CD4-positive, alpha-beta T cell treated with Interleukin-21 for 1 hour (primary cell): ENCODE measurements at regions not wholly inside any gene's neighbourhood (a gene's known extent, or its start where the extent isn't known, plus 50 kb on each side); places are given as distances from the start of the nearest gene placed in this dataset.

Source experiments
- DNase-seq: peaks from one replicate; pipeline ENCODE4 v3.0.0-alpha.2; 2020

DNA sequence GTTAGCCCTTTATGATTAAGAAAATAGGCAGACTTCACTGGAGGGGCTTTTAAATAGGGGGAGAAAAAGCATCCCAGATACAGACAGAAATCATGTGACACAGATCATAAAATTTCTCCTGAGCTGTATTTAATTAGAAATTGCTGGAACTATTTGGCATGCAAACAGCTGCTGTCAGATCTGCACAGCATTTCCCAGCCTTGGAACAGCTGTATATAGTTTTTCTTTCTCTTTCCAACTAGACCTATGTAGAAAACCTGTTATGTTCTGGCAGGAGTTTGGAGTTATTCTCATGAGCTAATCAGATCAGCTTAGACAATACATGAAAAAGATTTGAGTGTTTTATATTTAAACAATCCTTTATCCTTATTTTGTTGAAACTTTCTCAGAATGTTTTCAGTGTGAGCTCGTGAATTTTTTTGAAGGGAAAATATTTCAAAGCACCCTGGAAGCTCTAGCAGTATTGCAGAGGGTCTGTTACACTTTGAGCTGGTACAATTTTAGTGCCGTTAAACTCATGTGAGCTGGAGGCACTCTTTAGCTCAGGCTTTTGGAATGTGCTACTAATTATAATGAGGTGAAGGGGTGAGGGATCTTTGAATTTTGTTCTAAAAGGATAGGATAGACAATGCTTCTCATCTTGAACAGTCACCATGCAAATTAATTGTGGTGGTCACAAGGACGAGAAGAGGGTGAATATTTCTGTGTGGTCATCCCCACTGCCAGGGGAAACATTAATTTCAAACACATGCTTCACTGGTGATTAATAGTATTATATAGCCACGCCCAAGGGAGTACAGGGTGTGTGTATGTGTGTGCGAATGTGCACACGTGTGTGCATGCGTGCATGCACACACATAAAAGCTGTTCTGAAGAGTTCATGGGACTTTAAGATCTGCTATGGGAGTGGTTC lies 239.4 kb upstream of the FBXL7 start:
- no peak for DNase-seq

DNA sequence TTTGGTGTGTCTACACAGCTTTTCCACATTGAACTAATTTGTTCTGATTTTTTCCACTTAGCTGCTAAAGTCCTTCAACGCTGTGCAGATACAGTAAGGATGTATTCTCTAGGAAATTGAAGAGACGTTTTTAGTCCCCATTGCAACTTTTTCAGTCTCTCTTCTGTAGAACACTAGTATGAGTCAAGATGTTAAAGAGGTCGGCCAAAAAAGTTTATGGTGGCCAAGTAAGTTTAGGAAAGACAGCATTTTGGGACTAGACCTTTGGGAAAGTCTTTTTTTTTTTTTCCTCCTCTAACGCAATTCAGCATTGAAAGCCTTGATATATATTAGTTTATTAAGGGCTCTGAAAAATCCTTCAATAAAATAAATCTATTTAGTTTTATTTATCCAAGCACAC lies 243.5 kb upstream of the FBXL7 start:
- no peak for DNase-seq

DNA sequence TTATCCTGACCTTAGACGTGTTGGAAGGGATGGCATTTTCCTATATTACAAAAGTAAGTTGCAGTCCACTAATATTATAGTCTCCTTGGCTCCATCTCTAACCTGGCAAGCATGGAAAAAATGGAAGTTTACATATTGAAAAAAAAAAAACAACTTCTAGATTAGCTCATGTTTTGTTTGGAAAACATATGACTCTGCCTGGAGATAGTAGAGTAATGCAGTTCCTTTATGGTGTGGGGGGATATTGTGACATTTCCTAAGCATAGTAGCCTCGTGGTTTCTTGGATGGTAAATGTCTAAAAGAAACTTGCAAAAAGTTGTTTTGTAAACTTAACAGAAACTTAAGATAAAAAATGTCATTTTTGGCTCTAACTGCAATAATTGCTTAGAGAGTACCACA lies 244.4 kb upstream of the FBXL7 start:
- no peak for DNase-seq

DNA sequence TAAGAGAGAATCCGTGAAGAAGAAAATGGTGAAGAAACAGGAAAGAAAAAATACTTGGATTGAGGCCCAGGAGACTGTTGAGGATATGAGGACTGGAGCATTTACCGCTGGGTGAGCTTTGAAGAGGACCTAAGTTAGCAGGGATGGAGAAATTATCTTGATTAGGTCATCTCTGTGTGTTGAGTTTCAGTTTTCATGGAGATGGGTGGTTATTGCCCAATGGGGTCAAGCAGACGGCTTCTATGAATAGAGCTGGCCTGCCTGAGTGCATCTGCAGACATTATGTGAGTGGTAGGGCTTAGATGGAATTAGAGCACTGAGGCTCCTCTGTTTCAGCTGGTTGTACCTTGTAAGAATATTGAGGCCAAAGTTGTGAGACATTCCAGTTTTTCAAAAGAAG lies 245.4 kb upstream of the FBXL7 start:
- no peak for DNase-seq

DNA sequence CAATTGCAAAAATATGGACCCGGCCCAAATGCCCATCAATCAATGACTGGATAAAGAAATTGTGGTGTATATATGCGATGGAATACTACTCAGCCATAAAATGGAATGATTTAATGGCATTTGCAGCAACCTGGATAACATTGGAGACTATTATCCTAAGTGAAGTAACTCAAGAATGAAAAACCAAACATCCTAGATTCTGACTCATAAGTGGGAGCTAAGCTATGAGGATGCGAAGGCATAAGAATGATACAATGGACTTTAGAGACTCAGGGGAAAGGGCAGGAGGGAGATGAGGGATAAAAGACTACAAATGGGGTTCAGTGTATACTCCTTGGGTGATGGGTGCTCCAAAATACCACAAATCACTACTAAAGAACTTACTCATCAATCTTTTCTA lies 247.6 kb upstream of the FBXL7 start:
- no peak for DNase-seq

DNA sequence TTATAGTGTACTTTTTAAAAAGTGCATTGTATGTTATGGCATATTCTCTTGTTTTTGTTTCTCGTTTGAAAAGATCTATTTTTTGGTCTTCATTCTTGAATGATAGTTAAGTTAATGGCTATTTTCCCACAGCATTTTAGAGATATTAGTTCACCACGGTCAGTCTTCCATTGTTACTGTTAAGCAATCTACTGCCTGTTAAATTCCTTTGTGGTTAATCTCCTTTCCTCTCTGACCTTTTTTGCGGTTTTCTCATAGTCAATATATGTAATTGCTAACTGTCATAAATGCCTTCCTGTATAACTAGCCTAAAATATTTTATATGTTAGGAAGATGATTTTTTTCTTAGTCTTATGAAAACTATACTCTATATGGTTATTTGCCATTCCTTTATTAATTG lies 250.8 kb upstream of the FBXL7 start:
- DNase-seq, result no peak

DNA sequence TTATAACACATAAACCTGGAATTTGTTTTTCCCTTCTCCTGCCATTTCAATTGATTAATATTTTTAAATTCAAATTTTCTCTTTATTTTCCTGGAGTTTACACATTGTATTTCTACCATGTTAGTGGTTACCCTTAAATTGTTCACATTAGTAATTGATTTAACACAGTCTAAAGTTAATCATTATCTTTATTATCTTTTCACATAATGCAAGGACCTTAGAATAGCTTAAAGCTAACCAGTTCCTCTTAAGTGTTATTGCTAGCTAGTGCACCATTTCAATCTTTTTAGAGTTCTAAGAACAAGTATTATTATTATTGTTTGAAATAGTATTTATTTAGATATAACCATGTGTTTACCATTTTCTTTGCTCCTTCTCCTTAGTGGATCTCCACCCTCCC lies 251.2 kb upstream of the FBXL7 start:
- no peak for DNase-seq

DNA sequence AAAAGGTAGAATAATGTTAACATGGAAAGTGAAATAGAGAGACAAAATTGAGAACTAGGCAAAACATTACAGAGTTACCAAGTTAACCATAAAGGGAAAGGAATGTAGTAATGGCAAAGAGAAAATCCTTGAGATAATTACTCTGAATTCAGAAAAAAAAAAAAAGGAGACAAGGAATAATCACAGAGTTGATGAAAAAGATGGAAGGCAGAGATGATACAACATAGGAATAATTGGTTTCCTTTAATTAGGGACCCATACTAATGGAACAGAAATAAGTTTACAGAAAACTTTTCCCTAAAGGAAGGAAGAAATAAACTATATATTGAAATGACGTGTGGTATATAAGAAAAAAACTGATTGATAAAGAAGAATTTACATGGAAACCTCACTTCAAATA lies 254.1 kb upstream of the FBXL7 start:
- DNase-seq, result no peak

DNA sequence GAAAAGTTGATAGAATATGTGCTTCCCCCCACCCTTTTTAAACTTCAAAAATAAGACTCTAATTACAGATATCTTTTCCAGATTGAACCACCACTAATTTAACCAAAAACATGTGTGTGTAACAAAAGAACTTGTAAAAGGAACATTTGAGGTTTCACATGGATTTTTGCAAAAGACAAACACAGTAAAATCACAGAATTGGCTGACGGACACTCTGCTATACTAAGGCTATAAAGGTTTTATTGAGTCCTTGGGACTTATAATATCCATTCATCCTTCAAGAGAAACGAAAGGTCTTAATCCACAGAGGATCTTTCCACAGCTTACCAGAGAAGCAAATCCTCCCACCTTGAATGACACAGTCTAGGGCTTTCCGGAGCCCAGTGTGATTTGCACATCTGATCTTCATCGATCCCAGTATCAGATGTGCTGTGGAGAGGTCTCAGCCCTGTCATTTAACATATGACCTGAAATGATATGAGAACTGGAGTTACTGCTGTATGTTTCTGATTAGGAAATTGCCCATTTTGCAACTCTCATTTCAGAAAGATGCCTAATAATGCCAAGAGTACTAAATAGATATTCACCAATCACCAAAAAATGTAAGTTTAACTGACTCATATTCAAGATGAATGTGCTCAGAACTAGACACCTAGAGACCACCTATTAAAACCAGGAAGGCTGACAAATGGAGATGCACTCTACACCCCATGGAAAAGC lies 256.5 kb upstream of the FBXL7 start:
- DNase-seq, result no peak

DNA sequence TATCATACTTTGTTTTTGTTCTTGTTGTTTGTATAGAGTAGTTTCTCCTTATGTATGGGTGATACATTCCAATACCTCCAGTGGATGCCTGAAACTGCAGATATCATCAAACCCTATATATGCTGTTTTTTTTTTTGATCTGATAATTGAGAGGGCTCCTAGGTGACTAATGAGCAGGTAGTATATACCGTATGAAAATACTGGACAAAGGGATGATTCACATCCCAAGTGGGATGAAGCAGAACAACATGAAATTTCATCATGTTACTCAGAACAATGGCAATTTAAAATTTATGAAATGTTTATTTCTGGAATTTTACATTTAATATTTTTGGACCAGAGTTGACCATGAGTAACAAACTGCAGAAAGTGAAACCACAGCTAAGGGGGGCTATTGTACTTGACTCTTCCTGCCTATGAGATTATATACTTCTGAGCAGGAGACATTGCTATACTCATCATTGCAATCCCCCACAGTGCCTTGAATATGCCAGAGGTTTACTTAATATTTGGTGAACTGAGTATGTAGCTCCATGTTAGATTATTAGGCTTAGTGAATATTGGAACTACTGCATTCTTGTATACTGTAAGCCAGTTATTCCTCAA lies 258.7 kb upstream of the FBXL7 start:
- DNase-seq, result no peak

DNA sequence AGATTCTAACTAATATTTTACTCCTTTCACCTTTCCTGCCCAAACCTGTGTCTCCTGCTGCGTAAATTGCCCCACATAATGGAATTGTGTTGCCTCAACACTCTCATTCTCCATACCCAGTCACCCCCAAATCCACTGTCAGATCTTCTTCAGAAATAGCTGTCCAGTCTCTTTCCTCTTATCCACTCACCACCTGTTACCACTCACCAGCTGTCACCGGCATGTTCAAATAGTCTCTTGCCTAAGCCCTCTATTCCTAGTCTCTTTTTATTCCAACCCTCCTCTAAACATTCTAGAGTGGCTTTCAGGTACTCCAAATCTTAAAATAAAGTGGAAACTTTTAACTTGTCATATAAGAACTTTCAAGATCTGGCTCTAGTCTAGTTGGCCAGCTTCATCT lies 262.0 kb upstream of the FBXL7 start:
- DNase-seq, result no peak

DNA sequence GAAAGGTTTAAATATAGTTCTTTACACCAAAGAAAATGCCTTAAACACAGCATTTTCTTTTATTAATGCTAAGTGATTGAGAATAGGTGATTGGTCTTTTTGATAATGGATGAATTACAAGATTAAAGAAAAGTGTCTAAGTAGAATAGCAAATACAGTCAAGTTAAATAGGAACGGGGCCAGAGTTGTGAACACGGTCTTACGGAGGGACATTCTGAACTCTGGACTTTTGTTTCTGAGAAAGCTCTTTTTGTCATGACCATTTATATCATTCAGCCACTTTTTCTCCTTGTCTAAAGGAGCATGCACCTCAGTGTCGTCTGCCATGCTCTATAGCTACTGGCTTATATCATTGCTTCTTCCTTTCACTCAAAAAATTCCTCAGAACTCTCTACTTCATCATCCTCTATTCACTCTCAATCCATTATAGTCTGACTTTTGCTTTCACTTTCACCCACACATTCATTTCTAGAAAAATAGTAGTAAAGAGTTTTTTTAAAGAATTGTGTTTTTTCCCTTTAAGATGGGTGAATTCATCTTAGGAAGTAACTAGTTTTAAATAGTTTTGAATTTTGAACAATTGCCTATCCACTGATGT lies 263.0 kb upstream of the FBXL7 start:
- no peak for DNase-seq

DNA sequence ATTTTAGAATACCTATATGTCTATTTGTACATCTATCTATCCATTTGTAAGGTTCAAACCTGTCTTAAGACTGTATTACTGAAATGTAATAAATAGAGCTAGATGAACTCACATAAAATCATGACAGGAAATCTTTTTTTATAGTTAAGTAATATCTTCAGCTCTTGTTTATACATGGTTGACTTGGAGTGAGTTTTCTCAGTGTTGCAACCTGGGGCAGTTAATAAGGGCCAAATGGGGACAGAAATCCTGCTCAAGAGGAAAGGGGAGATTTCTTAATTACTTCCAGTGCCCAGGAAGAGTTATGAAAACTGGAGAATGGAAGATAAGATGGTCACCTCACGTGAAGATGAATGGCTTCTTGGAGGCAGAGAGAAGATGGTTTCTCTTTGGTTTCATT lies 265.1 kb upstream of the FBXL7 start:
- no peak for DNase-seq

DNA sequence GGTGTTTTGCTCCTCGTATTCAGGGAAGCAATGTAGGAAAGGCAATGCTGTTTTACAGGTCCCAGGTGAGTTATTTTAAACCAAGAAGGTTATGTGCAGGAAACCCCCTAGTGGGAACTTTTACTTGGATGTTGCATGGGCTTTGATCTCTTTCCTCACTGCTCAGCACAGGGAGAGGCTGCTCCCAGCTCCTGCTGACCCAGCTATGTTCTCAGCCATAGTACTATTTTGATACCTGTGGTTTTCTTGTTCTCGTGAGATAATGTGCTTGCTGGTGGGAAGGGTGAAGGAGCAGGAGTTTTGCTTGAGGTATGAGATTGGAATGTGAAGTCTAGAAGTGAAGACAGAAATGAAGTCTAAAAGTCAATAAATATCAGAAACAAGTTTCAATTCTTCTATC lies 265.6 kb upstream of the FBXL7 start:
- no peak for DNase-seq

DNA sequence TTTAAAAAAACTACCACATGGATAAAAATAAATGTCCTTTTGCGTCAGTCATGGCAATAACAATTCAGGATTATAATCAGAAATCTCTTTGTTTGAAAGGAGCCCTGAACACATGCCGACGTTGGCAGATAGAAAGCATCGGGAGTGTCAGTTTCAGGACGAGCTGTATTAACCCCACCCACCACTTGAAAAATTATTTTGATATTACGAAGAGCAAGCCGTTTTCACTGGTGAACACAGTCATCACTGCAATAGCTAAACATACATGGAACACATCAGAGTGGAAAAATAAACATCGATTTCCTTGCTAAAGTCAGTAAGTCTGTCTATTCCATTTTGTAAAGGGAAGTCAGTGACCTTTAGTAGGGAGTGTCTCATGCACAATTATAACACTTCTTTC lies 266.4 kb upstream of the FBXL7 start:
- no peak for DNase-seq

DNA sequence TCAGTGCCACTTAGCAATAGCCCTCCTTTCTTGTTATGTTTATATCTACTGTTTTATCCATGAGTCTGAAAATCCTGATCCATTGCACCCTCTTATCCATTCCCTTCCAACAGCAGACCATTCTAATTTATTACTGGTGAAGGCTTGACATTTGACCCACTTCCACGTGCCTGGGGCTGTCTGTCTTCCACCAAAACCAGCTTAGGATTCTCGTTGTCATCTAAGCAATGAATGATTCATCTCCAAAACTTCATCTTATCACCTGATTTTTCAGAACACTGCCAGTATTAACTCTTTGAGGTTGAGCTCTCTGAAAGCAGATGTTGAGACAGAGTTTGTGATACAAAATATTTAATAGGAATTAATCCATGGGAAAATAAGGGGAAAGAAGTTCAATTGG lies 277.8 kb upstream of the FBXL7 start:
- no peak for DNase-seq

DNA sequence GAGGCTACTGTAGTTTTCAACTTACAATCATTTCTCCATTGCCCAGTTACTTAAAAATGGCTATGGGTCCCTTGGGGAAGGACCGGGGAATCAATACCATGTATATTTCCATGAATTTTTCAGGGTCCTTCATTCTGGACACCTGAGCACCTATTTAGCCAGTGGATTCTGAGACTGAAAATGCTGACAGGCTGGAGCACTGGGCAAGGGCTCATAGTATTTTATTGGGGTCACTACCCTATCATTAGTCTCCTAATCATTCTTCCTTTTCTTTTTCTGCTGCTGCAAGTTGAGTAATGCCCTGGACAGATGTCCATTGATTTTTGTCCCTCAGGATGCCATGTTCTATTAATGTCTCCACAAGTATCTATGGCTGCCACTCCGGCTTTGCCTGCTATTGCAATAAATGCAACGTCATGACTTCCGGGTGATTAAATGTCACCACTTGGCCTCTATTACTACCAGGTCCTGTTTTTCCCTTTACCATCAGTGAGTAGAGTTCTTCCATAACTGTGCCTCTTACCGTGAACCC lies 279.3 kb upstream of the FBXL7 start:
- no peak for DNase-seq

DNA sequence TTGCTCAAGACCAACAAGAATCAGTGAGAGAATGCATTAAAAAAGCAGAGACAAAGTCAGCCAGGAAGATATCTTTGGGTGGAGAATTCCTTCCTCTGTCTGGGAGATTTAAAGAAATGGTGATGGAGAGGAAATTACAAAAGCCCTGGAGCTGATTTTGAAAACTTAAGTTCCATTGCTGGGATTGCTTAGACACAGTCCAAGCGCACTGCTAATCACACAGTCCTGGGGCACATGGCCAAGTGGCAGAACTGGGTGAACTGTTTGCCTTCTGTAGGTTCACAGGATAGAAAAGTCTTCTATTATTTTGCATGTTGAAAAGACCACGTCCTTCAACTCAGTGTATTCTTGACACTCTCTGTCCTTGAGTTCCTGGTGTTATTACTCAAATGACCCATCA lies 284.9 kb upstream of the FBXL7 start:
- no peak for DNase-seq

DNA sequence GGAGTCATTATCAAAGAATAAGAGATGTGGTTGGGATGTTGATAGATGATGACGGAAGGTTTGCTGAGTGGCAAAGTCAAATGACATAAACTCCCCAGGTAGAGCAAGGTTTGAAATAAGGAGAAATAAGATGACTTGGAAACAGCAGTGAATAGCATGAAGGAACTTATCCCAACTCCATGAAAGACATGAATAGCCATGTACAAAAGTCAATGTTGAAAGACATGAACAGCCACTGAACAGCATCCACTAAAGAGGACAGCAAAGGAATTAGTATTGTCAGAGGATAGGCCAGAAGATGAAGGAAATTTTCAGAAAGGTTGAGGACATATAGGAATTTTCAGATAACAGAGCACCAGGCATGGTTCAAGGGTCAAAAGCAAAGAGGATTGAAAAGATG lies 286.0 kb upstream of the FBXL7 start:
- DNase-seq, result no peak

DNA sequence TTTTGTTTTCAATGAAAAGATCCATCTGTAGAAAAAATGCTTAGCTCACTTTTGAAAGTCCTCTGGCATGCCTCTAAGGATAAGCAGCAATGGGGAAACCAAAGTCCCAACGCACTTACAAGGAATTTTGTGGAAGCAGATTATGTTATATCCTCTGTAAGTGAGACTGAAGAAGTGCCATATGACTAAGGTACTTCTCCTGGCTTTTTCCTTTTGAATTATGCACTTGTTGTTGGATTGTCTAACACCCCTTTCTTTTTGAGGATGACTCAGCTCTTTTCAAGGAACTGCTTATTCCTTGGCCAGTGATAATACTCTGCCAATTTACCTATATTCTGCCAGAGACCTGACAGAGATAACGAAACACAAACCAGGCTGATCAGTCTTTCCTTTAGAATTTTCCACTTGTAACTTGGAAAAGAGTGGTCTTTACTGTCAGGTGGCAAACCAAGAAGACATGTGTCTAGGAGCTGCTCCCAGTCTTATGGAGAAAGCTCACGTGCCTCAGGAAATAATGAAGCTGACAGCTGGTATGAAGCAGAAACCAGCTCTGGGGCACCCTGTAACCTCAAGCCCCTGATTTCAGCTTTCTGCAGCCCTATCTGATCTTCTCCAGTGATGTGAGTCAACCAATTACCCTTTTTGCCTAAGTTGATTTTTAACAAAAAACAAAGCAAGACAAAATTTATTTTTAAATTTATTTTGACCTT lies 290.8 kb upstream of the FBXL7 start:
- no peak for DNase-seq

DNA sequence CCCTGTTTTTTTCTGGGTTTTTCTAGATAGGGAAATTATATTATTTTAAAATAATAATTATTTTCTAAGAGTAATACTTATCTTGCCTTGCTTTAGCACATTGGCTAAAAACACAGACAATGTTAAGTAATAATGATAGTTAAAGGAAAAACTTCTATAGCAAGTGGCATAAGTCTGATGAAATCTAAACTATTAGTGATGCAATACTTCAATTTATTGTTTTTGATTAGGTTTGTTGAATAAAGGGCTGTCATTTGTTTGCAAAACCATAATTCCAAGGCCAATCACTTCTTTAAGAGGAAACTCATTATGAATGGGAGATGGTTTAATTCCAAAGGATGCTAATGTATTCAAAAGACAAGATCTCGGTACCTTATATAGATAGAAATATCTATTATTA lies 293.8 kb upstream of the FBXL7 start:
- no peak for DNase-seq

DNA sequence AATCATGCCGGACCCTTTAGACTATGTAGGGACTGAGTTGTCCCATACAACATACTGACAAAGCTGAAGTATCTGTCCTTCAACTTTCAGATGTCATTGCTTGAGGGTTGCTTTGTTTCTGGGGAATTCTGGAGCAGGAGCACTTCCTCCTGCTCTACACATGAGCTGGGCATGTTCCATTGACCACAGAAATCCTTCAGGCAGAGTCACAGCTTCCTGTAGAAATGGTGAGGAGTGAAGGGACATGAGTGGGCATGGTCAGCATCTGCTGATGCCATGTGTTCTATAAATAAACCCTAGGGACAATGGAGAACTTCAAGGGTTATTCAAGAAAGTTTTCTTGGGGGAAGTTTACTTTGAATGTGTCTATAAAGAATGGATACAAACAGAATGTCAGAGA lies 296.6 kb upstream of the FBXL7 start:
- DNase-seq, result no peak

DNA sequence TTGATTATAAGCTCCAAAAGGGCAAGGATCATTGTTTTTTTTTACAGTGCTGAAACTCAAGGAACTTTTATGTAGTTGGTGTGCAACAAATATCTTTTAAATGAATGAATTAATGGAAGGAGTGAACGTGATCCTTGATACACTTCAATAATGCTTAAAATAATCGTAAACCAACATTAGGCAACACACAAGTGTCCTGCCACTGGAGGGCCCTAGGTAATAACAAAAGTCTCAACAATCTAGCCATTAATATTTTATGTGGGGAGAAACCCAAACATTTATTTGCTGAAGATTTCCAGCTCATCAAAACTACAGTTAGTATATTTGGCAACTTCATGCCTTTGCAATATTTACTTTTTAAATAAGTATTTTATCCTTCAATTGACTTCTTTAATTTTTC lies 309.0 kb upstream of the FBXL7 start:
- DNase-seq, result no peak
